Fibroblast of gingiva (primary cell): ENCODE measurements at regions not wholly inside any gene's neighbourhood (a gene's known extent, or its start where the extent isn't known, plus 50 kb on each side); places are given as distances from the start of the nearest gene placed in this dataset.

ENCODE experiments used
- DNase-seq: peaks from one replicate; pipeline ENCODE4 v3.0.0-alpha.2; 2011; ENCODE audit warnings: low read depth

GRCh38 chr20:24870057-24870456 lies 79.0 kb upstream of the CST7 start:
- DNase-seq = no peak

DNA sequence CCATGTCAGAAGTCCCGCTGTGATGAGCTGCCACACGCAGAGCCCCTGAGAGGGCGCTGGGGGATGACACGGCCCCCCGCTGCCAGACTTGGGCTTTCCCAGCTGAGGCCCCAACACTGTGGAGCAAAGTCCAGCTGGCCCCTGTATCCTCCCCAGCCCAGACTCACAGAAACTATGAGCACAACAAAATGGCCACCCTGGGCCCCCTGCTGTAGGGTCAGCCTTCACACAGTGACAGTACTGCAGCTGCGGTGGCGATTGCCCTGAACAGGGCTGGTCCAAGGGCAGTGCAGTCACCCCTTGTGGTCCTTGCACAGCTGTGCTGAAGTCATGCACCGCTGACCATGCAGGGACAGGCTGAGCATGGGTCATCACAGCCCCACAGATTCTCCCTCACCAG lies 78.2 kb upstream of the CST7 start:
- no peak for DNase-seq

GRCh38 chr20:24871480-24872213 lies 77.4 kb upstream of the CST7 start:
- DNase-seq = no peak

- no peak for DNase-seq
Measured at GRCh38 chr20:24872291-24873024, 76.6 kb upstream of the CST7 start.

DNA sequence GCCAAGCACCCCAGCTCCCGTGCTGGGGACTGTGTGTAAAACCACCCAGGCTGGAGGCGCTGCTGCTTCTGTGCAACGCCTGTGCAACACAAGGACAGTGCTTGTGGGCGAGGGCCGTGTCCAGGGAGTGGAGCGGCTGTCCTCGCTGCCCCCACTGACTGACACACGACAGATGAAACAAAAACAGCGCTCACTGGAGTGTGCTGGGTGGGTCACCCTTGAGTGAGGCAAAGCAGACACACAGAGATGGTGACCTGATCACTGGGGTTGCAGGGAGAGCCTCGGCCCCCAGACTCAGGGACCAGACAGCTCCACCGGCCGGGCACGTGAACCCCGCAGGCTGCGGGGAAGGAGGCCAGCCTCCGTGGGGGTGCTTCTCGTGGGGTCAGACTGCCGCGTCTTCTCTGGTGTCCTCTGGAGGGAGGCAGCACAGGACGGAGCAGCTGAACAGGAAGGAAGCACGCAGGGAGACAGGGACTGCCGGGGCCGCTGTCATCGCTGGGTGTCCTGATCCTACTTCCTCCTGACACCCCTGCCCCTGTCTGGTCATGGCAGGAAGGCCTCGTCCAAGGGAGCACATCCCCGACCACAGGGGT lies 75.9 kb upstream of the CST7 start:
- no peak for DNase-seq

- DNase-seq = no peak
Measured at GRCh38 chr20:24875078-24875477, 74.0 kb upstream of the CST7 start.

GRCh38 chr20:24877652-24878051 lies 71.4 kb upstream of the CST7 start:
- DNase-seq = no peak

DNA sequence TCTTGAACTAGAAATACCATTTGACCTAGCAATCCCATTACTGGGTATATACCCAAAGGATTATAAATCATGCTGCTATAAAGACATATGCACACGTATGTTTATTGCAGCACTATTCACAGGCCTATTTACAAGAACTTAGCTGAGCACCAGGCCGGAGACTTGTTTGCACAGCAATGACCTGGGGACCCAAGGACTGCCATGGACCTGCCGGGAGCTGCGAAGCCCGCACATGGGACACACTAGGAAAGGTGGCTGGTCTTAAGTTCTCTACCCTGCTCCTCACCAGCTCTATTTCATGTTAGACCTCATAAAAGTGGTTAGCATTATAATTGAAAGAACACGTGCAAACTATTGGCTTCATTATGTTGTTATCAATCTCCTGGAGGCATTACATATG lies 70.4 kb upstream of the CST7 start:
- DNase-seq = no peak

- no peak for DNase-seq
Measured at GRCh38 chr20:24879875-24880274, 69.2 kb upstream of the CST7 start.

DNA sequence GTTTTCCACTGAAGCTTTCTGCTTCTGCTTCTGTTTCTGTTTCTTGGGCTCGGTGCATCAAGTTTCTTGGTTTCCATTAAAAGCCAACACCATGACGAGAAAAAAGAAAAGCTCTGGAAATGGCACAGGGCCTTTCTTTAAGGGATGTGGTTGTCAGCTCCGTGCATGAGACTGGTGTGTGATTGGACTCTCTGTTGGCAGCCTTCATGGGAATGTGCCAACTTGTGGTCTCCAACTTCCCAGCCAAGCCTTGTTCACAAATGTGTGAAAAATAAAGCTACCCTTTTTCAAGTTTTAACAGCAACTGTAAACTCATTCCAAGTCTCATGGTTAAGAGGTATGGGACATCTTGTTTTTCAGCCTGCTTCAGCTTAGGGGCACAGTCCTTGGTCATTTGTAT lies 68.7 kb upstream of the CST7 start:
- DNase-seq = no peak

GRCh38 chr20:24890286-24890685 lies 58.8 kb upstream of the CST7 start:
- DNase-seq = no peak

- no peak for DNase-seq
Measured at GRCh38 chr20:24891546-24892393, 57.3 kb upstream of the CST7 start.

DNA sequence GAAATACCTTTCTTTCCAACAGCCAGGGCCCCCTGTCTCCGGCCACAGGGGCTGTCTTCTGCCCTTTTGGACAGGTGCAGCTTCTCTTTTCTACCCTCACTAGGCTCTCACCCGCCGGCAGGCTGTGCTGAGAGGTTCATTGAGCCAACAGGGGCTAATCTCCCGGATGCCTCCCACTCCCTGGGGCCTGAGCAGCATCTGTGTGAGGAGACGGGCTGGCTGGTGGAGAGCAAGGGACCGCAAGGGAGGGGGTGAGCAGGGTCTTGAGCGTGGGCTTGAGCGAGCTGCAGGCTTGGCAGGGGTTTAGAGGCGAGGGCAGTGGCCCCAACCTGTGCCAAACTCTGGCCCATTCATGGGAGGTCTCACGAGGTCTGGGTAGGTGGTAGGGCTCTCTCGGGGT lies 56.5 kb upstream of the CST7 start:
- no peak for DNase-seq

DNA sequence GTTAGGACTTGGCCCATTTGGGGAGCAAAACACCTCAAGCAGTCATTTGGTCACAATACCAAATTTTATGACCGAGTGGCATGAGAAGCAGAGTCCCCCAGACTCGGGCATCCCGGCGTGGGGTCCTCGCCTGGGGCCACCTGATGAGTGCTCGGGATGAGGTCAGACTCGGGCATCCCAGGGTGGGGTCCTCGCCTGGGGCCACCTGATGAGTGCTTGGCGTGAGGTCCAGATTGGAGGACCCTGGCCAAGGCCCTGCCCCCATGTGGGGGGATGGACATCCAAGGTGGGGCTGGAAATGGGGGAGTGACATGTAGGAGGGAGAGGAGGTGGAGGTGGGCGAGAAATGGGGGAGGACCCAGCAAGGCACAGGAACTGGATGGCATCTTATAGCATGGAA lies 56.1 kb upstream of the CST7 start:
- DNase-seq = no peak

DNA sequence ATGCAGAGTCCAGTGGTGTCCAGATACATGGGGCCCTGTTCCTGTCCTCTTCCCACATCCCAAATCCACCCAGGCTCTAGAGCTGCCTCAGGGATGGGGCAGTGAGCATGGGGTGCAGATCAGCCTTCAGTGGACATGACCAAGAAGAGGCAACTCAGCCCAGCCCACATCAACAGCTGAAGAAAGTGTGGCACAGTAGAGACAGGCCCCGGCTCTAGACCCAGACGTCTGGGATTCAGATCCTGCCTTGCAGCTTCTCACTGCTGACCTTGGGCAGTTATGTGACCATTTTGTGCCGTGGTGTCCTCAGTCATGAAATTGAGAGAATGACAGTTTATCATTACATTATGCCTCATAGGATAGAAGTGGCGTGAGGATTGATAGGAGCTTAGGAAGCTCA lies 54.6 kb upstream of the CST7 start:
- DNase-seq = no peak

GRCh38 chr20:24894967-24895366 lies 54.1 kb upstream of the CST7 start:
- DNase-seq = no peak

DNA sequence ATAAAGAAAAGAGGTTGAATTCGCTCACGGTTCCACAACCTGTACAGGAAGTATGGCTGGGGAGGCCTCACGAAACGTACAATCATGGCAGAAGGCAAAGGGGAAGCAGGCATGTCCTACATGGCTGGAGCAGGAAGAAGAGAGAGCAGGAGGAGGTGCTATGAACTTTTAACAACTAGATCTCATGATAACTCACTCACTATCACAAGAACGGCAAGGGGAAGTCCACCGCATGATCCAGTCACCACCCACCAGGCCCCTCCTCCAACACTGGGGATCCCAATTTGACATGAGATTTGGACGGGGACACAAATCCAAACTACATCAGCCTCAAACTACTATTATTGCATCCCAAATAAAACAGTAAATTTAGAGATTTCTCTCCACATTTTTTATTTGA lies 53.6 kb upstream of the CST7 start:
- no peak for DNase-seq

- no peak for DNase-seq
Measured at GRCh38 chr20:24895898-24896658, 53.0 kb upstream of the CST7 start.

DNA sequence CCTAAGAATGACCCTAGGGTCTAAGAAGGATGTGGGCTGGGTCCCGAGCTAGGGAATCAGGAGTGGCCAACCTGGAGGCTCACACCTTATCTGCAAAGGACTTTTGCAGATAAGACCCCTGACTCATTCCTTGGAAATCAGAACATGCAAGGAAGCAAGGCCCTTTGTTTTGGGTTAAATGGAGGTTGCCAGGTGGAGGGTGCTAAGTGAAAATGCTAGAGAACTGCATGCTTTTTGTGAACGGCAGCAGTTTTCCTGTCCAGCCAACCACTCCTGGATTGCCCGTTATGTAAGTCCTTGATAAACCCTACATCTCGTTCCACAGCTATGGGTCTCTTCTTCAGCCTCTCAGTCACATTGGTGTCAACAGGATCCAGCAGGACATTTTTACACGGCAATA lies 52.1 kb upstream of the CST7 start:
- DNase-seq = no peak

DNA sequence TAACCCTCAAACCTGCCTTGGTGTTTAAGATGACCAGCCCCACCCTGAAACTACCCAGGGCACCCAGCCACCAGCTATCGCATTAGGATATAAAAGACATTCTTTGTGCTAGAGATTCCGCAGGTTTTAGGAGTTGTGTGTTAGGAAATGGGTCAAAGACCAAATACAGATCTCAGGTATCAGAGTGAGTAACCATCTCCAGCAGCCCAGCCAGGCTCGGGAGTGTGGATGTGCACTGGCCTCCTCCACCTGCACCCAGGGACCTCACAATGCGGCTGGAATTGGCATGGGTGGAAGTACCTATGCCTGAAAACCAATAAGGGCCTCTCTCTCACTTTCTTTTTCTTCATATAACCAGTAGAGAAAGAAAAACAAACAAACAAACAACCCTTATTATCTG lies 51.1 kb upstream of the CST7 start:
- no peak for DNase-seq

DNA sequence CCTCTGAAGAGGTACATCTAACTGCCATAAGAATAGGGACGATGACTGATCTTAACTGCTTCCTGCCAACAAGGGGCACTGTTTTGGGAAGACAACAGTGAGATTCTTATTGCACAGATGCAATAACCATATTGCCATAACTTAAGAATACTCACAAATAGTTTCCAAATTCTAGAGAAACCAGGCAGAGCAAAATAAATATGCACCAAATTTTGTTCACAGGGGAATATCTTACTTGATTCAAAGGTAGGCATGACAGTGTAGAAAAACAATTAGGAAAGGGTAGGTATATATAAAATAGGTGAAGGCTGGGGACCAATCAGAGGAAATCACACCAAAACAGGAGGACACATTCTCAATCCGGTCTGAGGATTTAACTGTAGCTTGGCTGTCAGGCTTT lies 49.9 kb upstream of the CST7 start:
- DNase-seq = no peak
